ENCODE measurements at regions not wholly inside any gene's neighbourhood (a gene's known extent, or its start where the extent isn't known, plus 50 kb on each side); places are given as distances from the start of the nearest gene placed in this dataset.
"Not testable (repeated sequence)": the region's sequence is repeated elsewhere in the genome, so short reads cannot be mapped to it uniquely, and the experiment has no call there.

GRCh38 chr3:28053759-28054158, 187.7 kb upstream of the CMC1 start:
- DNase-seq: no peak
- Histone ChIP-seq H3K27ac (ENCODE audit: low read depth in 1 of 2, low read length in 1 of 2) (no peak overlapping the region), H3K4me1 (ENCODE audit: control insufficient read depth in 5 of 5, insufficient read depth in 5 of 5, low read length in 5 of 5) (no peaks in the 10 kb centered on the region), H3K36me3 (ENCODE audit: control insufficient read depth in 4 of 4, insufficient read depth in 4 of 4, low read length in 4 of 4) (no peaks in the 10 kb centered on the region), H3K9me3 (ENCODE audit: control insufficient read depth in 4 of 4, insufficient read depth in 3 of 4, low read length in 3 of 4) (no peaks in the 10 kb centered on the region), H3K9ac (ENCODE audit: insufficient read depth in 1 of 2, low read length in 2 of 2) (no peak overlapping the region), H3K4me3 (no peak overlapping the region), H3K27me3 (ENCODE audit: control insufficient read depth in 3 of 3, insufficient read depth in 3 of 3, low read length in 2 of 3) (no peaks in the 10 kb centered on the region)
- TF ChIP-seq CTCF (IDR thresholded peaks at IDR 0.05; ENCODE audit: control extremely low read depth, extremely low read depth): no peak
- 30 to 42% methylated on average over 1 of the region's 1 CpG for WGBS, 2 donors
- no peak for ATAC-seq (ENCODE audit: insufficient read depth, low FRiP score)

- H3K4me1 ChIP-seq (ENCODE audit: control insufficient read depth in 5 of 5, insufficient read depth in 5 of 5, low read length in 5 of 5): no peaks in the 10 kb centered on the region
- DNase-seq: no peak
- no peaks in the 10 kb centered on the region for H3K27me3 ChIP-seq (ENCODE audit: control insufficient read depth in 3 of 3, insufficient read depth in 3 of 3, low read length in 2 of 3)
- no peak for ATAC-seq (ENCODE audit: insufficient read depth, low FRiP score)
- no peak overlapping the region for H3K9ac ChIP-seq (ENCODE audit: insufficient read depth in 1 of 2, low read length in 2 of 2)
- no peak for TF ChIP-seq CTCF (IDR thresholded peaks at IDR 0.05; ENCODE audit: control extremely low read depth, extremely low read depth)
- no peak overlapping the region for H3K4me3 ChIP-seq
- no peak overlapping the region for H3K27ac ChIP-seq (ENCODE audit: low read depth in 1 of 2, low read length in 1 of 2)
- H3K9me3 ChIP-seq (ENCODE audit: control insufficient read depth in 4 of 4, insufficient read depth in 3 of 4, low read length in 3 of 4): peaks cover 0 to 2% (median 0%) of the 10 kb centered on the region in 4 donors
- no peaks in the 10 kb centered on the region for H3K36me3 ChIP-seq (ENCODE audit: control insufficient read depth in 4 of 4, insufficient read depth in 4 of 4, low read length in 4 of 4)
- WGBS, 2 donors: 74 to 77% methylated on average over 2 of the region's 2 CpGs
Observed at GRCh38 chr3:28056806-28057205, 184.6 kb upstream of the CMC1 start.

- no peak for DNase-seq
- Histone ChIP-seq H3K27me3 (ENCODE audit: control insufficient read depth in 3 of 3, insufficient read depth in 3 of 3, low read length in 2 of 3) (no peaks in the 10 kb centered on the region), H3K9me3 (ENCODE audit: control insufficient read depth in 4 of 4, insufficient read depth in 3 of 4, low read length in 3 of 4) (peaks cover 0 to 2% (median 0%) of the 10 kb centered on the region in 4 donors), H3K36me3 (ENCODE audit: control insufficient read depth in 4 of 4, insufficient read depth in 4 of 4, low read length in 4 of 4) (no peaks in the 10 kb centered on the region), H3K4me3 (no peak overlapping the region), H3K9ac (ENCODE audit: insufficient read depth in 1 of 2, low read length in 2 of 2) (no peak overlapping the region), H3K4me1 (ENCODE audit: control insufficient read depth in 5 of 5, insufficient read depth in 5 of 5, low read length in 5 of 5) (no peaks in the 10 kb centered on the region), H3K27ac (ENCODE audit: low read depth in 1 of 2, low read length in 1 of 2) (no peak overlapping the region)
- no peak for TF ChIP-seq CTCF (IDR thresholded peaks at IDR 0.05; ENCODE audit: control extremely low read depth, extremely low read depth)
- WGBS, 2 donors: 76 to 82% methylated on average over 2 of the region's 2 CpGs
- ATAC-seq (ENCODE audit: insufficient read depth, low FRiP score): no peak
Observed at GRCh38 chr3:28057539-28057938, 183.9 kb upstream of the CMC1 start.

- DNase-seq; H3K4me3 ChIP-seq; H3K27ac ChIP-seq (ENCODE audit: low read depth in 1 of 2, low read length in 1 of 2); H3K36me3 ChIP-seq (ENCODE audit: control insufficient read depth in 4 of 4, insufficient read depth in 4 of 4, low read length in 4 of 4); H3K4me1 ChIP-seq (ENCODE audit: control insufficient read depth in 5 of 5, insufficient read depth in 5 of 5, low read length in 5 of 5); H3K27me3 ChIP-seq (ENCODE audit: control insufficient read depth in 3 of 3, insufficient read depth in 3 of 3, low read length in 2 of 3); H3K9ac ChIP-seq (ENCODE audit: insufficient read depth in 1 of 2, low read length in 2 of 2); ATAC-seq (ENCODE audit: insufficient read depth, low FRiP score); H3K9me3 ChIP-seq (ENCODE audit: control insufficient read depth in 4 of 4, insufficient read depth in 3 of 4, low read length in 3 of 4): not testable (repeated sequence)
- 89 to 90% methylated on average over 14 to 25 of the region's 25 CpGs for whole genome bisulfite sequencing, 2 donors
Observed at GRCh38 chr3:28059199-28059598, 182.2 kb upstream of the CMC1 start.

All from lung (tissue), 11 donors.